B cell (primary cell): ENCODE measurements at regions not wholly inside any gene's neighbourhood (a gene's known extent, or its start where the extent isn't known, plus 50 kb on each side); places are given as distances from the start of the nearest gene placed in this dataset.
"Not testable (repeated sequence)": the region's sequence is repeated elsewhere in the genome, so short reads cannot be mapped to it uniquely, and the experiment has no call there.

Source experiments
- ATAC-seq: fragments of 200-7000 bp; cut with Tn5 transposase; one replicate; pipeline ENCODE4 v1.10.0; 2021; ENCODE audit warnings: low read depth, mild to moderate bottlenecking, moderate number of reproducible peaks, moderate library complexity
- CTCF ChIA-PET: fragments of 350-600 bp; sonication (Branson Sonifier 250); formaldehyde crosslinking; loops from one replicate; lab custom pipeline; 2021; ENCODE audit warnings: antibody characterized with exemption, inconsistent platforms; lab: Charles Lee
- POLR2A ChIA-PET: fragments of 350-600 bp; sonication (Branson Sonifier 250); formaldehyde crosslinking; loops from one replicate; lab custom pipeline; 2021; ENCODE audit warnings: antibody characterized with exemption; lab: Charles Lee
- DNase-seq: peaks from one replicate; pipeline ENCODE4 v3.0.0; 2013
- H2AFZ ChIP-seq: 2 replicates; pipeline ENCODE4 v1.6.1; 2012; ENCODE audit warnings: mild to moderate bottlenecking, low read depth, low read length; ENCODE audit not compliant: insufficient read depth, poor library complexity, severe bottlenecking
- H3K27ac ChIP-seq, 2 donors: 1 replicate in 1 of 2; 2 replicates in 1 of 2; pipeline ENCODE4 v1.5.1; 2012 to 2013; ENCODE audit warnings: low read length in 2 of 2, mild to moderate bottlenecking in 2 of 2, moderate library complexity in 1 of 2
- H3K27me3 ChIP-seq, 4 experiments: fragments of 200-600 bp in 1 of 4; sonication (generic) in 1 of 4; replicated peaks in 1 of 4; 1 replicate in 2 of 4; 2 replicates in 2 of 4; pipeline versions ENCODE4 v1.6.1 to v1.7.0; 2013 to 2016; ENCODE audit warnings: low read length in 3 of 4, mild to moderate bottlenecking in 2 of 4, mixed read lengths in 1 of 4, moderate library complexity in 1 of 4; ENCODE audit not compliant: insufficient read depth in 4 of 4, control insufficient read depth in 3 of 4; ENCODE audit errors: control extremely low read depth in 1 of 4
- H3K36me3 ChIP-seq, 2 experiments: replicated peaks in 1 of 2; 1 replicate in 1 of 2; 2 replicates in 1 of 2; pipeline versions ENCODE4 v1.6.1 to v1.7.1; 2013; ENCODE audit warnings: low read length in 1 of 2; ENCODE audit not compliant: insufficient read depth in 2 of 2, control insufficient read depth in 1 of 2; ENCODE audit errors: control extremely low read depth in 1 of 2, extremely low read depth in 1 of 2
- H3K4me1 ChIP-seq, 2 donors: fragments of 200-600 bp in 1 of 2; sonication (generic) in 1 of 2; 1 replicate in 1 of 2; 2 replicates in 1 of 2; pipeline versions ENCODE4 v1.5.1 to v1.6.1; 2013 to 2017; ENCODE audit warnings: low read length in 2 of 2; ENCODE audit not compliant: control insufficient read depth in 2 of 2, insufficient read depth in 2 of 2
- H3K4me2 ChIP-seq: replicated peaks from 2 replicates; pipeline ENCODE3; 2012; ENCODE audit warnings: mild to moderate bottlenecking, low read depth, low read length; ENCODE audit not compliant: poor library complexity, severe bottlenecking
- H3K4me3 ChIP-seq, 5 experiments: fragments of 200-600 bp in 1 of 5; sonication (generic) in 1 of 5; 1 replicate in 3 of 5; 2 replicates in 2 of 5; pipeline versions ENCODE4 v1.5.1 to v1.7.0; 2011 to 2016; ENCODE audit warnings: low read length in 4 of 5, mild to moderate bottlenecking in 4 of 5, low read depth in 2 of 5, control low read depth in 1 of 5, moderate library complexity in 1 of 5; ENCODE audit not compliant: insufficient read depth in 1 of 5; ENCODE audit errors: control extremely low read depth in 1 of 5, extremely low read depth in 1 of 5
- H3K79me2 ChIP-seq: fragments of 200-600 bp; sonication (generic); one replicate; pipeline ENCODE4 v1.6.0; 2016; ENCODE audit warnings: low read length; ENCODE audit not compliant: control insufficient read depth, insufficient read depth
- H3K9ac ChIP-seq: fragments of 200-600 bp; sonication (generic); 2 replicates; pipeline ENCODE4 v1.6.1; 2017; ENCODE audit warnings: mild to moderate bottlenecking, low read length, moderate library complexity
- H3K9me3 ChIP-seq, 3 donors: one replicate each; pipeline versions ENCODE4 v1.6.1 to v1.7.1; 2013; ENCODE audit warnings: low read length in 2 of 3; ENCODE audit not compliant: control insufficient read depth in 2 of 3, insufficient read depth in 1 of 3; ENCODE audit errors: control extremely low read depth in 1 of 3
- H4K20me1 ChIP-seq: 2 replicates; pipeline ENCODE4 v1.6.0; 2012; ENCODE audit warnings: mild to moderate bottlenecking, low read length; ENCODE audit not compliant: insufficient read depth, control insufficient read depth, poor library complexity, severe bottlenecking
- H3K27ac Mint-ChIP-seq: one replicate; pipeline ENCODE4 v1.8.0; 2021; ENCODE audit warnings: mixed read lengths
- H3K27me3 Mint-ChIP-seq: one replicate; pipeline ENCODE4 v1.8.0; 2021; ENCODE audit warnings: mixed read lengths
- H3K4me1 Mint-ChIP-seq: one replicate; pipeline ENCODE4 v1.8.0; 2021; ENCODE audit warnings: mixed read lengths
- H3K4me3 Mint-ChIP-seq: one replicate; pipeline ENCODE4 v1.8.0; 2021; ENCODE audit warnings: mixed read lengths
- H3K9me3 Mint-ChIP-seq: one replicate; pipeline ENCODE4 v1.8.0; 2022; ENCODE audit warnings: mixed read lengths; ENCODE audit not compliant: insufficient read depth
- EZH2 ChIP-seq: IDR thresholded peaks from 2 replicates; pipeline ENCODE4 v1.6.1; 2012; ENCODE audit warnings: borderline replicate concordance, low read depth, mild to moderate bottlenecking, moderate library complexity, low read length; ENCODE audit not compliant: insufficient read depth, poor library complexity, severe bottlenecking
- WGBS: methylation state at CpG from one replicate; pipeline ENCODE4 v1.1.5; 2013; ENCODE audit warnings: missing lambda C conversion rate; ENCODE audit not compliant: insufficient coverage; 5-methylcytosine and 5-hydroxymethylcytosine counted together
- intact Hi-C: fragments of 100-400 bp; cut with micrococcal nuclease; formaldehyde crosslinking; loops from one replicate; pipeline ENCODE4 v1.10.0; 2022
- TF ChIP-seq, protein P1 (sequence below): fragments of 200-600 bp; IDR thresholded peaks from one replicate; pipeline ENCODE4 v1.8.0; 2022; ENCODE audit warnings: antibody characterized with exemption, mild to moderate bottlenecking

DNA sequence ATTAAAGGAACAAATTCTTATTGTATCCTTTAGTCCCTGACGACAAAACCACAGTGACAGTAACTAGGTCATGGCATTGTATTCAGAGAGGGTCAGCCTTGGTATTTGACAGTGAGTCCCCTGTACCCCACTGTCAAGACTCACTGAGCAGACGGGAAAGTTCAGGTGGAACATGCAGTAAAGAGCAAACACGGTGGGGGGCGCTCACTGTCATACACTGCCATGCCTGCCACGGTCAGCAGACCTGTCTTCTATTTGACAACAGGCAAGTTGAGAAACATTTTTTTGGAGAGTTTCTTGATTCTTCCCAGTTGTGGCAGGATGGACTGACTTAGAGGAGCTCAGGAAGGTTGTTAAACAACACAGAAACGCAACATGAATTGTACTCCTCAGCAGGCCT is 681.6 kb downstream of the KCNJ18 start:
- intact Hi-C loops, result no loop called here
- Mint-ChIP-seq H3K4me3 (no peak overlapping the region), H3K9me3 (peaks cover 14% of the 10 kb centered on the region), H3K27ac (no peak overlapping the region), H3K4me1 (no peaks in the 10 kb centered on the region), H3K27me3 (no peaks in the 10 kb centered on the region)
- Histone ChIP-seq H3K27ac (no peak overlapping the region), H3K9ac (no peak overlapping the region), H4K20me1 (no peaks in the 10 kb centered on the region), H3K36me3 (no peaks in the 10 kb centered on the region), H3K27me3 (no peaks in the 10 kb centered on the region), H3K4me2 (no peak overlapping the region), H3K4me3 (no peak overlapping the region), H3K9me3 (peaks cover 0 to 18% (median 0%) of the 10 kb centered on the region in 3 donors), H2AFZ (no peak overlapping the region), H3K79me2 (no peaks in the 10 kb centered on the region), H3K4me1 (no peaks in the 10 kb centered on the region)
- TF ChIP-seq EZH2, result no peak
- TF ChIP-seq, protein P1, sequence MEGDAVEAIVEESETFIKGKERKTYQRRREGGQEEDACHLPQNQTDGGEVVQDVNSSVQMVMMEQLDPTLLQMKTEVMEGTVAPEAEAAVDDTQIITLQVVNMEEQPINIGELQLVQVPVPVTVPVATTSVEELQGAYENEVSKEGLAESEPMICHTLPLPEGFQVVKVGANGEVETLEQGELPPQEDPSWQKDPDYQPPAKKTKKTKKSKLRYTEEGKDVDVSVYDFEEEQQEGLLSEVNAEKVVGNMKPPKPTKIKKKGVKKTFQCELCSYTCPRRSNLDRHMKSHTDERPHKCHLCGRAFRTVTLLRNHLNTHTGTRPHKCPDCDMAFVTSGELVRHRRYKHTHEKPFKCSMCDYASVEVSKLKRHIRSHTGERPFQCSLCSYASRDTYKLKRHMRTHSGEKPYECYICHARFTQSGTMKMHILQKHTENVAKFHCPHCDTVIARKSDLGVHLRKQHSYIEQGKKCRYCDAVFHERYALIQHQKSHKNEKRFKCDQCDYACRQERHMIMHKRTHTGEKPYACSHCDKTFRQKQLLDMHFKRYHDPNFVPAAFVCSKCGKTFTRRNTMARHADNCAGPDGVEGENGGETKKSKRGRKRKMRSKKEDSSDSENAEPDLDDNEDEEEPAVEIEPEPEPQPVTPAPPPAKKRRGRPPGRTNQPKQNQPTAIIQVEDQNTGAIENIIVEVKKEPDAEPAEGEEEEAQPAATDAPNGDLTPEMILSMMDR, result no peak
- ChIA-PET CTCF (no interaction called here), POLR2A (no interaction called here)
- ATAC-seq (no peak), DNase-seq (no peak)
- 58% methylated on average over 5 of the region's 6 CpGs for WGBS

DNA sequence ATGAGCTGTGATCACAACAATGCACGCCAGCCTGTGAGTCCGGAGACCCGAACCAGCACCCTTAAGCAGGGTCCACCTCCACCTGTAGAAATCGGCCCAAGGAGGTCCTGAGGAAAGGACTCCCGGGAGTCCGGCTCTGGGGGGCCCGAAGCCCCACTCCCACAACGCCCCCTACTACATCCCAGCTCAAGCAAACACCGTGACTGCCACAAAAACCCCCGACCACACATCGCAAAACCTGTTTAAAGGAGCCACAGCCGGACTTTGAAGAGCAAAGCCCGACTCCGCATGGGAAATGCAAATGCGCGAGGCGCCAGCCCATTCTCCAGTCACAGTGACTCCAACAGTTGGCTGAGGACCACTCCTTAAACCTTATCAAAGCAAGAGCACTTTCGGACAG is 682.4 kb downstream of the KCNJ18 start:
- Histone ChIP-seq H3K9me3 (peaks cover 0 to 18% (median 0%) of the 10 kb centered on the region in 3 donors), H3K4me2 (no peak overlapping the region), H3K4me3 (no peak overlapping the region), H3K9ac (no peak overlapping the region), H4K20me1 (no peaks in the 10 kb centered on the region), H3K4me1 (no peaks in the 10 kb centered on the region), H3K36me3 (no peaks in the 10 kb centered on the region), H3K27ac (no peak overlapping the region), H3K79me2 (no peaks in the 10 kb centered on the region), H2AFZ (no peak overlapping the region), H3K27me3 (no peaks in the 10 kb centered on the region)
- ATAC-seq, result no peak
- ChIA-PET POLR2A (no interaction called here), CTCF (no interaction called here)
- H3K27me3 Mint-ChIP-seq, result no peaks in the 10 kb centered on the region
- H3K4me1 Mint-ChIP-seq, result no peaks in the 10 kb centered on the region
- H3K4me3 Mint-ChIP-seq, result no peak overlapping the region
- H3K9me3 Mint-ChIP-seq, result peaks cover 14% of the 10 kb centered on the region
- no peak overlapping the region for H3K27ac Mint-ChIP-seq
- intact Hi-C loops, result no loop called here
- no peak for DNase-seq
- TF ChIP-seq EZH2, result no peak
- TF ChIP-seq, protein P1, result no peak
- WGBS, result 84% methylated on average over 18 of the region's 18 CpGs

DNA sequence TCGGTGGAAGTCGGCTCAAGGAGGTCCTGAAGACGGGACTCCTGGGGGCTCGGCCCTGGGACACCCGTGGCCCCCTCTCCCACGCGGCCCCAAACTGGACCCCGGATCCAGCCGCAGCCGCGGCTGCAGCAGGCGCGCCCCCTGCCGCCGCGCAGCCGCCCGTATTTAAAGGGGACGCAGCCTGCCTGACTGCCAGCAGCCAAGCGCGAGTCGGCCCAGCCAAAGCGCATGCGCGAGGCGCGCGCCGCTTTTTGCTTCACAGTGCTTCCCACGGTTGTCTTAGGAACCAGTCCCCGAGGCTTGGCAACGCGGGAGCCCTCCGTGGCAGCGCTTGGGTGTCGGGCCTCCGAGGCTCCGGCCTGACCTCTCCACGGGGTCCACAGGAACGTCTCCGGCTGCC is 684.4 kb downstream of the KCNJ18 start:
- H3K79me2 ChIP-seq, H3K9ac ChIP-seq, intact Hi-C loops, H3K27me3 ChIP-seq, H2AFZ ChIP-seq, H4K20me1 ChIP-seq, H3K27ac ChIP-seq, POLR2A ChIA-PET, H3K9me3 ChIP-seq, ATAC-seq, DNase-seq, H3K27ac Mint-ChIP-seq, CTCF ChIA-PET, H3K27me3 Mint-ChIP-seq, H3K4me3 Mint-ChIP-seq, H3K4me2 ChIP-seq, H3K4me3 ChIP-seq, H3K4me1 ChIP-seq, H3K4me1 Mint-ChIP-seq, H3K36me3 ChIP-seq: not testable (repeated sequence)
- H3K9me3 Mint-ChIP-seq, result peaks cover 14% of the 10 kb centered on the region
- WGBS, result 90% methylated on average over 2 of the region's 41 CpGs
